ENCODE measurements at regions not wholly inside any gene's neighbourhood (a gene's known extent, or its start where the extent isn't known, plus 50 kb on each side); places are given as distances from the start of the nearest gene placed in this dataset.

- POLR2A ChIA-PET: no interaction called here
- Histone ChIP-seq H3K36me3 (ENCODE audit: control insufficient read depth, insufficient read depth, low read length) (no peaks in the 10 kb centered on the region), H3K4me3 (ENCODE audit: low read depth, low read length) (no peak overlapping the region), H3K4me1 (peaks cover 21% of the 10 kb centered on the region), H3K27me3 (replicated peaks; ENCODE audit: control insufficient read depth, insufficient read depth, low read length) (no peaks in the 10 kb centered on the region), H3K9me3 (no peaks in the 10 kb centered on the region)
- H3K4me3 Mint-ChIP-seq (ENCODE audit: unreplicated experiment): no peak overlapping the region
- no peak for DNase-seq
- intact Hi-C loops (cut with micrococcal nuclease; ENCODE audit: unreplicated experiment): no loop called here
- no TSS peak for BruUV-seq (replicated peaks)
- no peaks in the 10 kb centered on the region for H3K36me3 Mint-ChIP-seq (ENCODE audit: insufficient read depth, unreplicated experiment)
- H3K4me1 Mint-ChIP-seq (ENCODE audit: low read depth, unreplicated experiment): peaks cover 5% of the 10 kb centered on the region
- H3K27ac Mint-ChIP-seq (ENCODE audit: unreplicated experiment): no peak overlapping the region
- no peaks in the 10 kb centered on the region for H3K9me3 Mint-ChIP-seq (ENCODE audit: unreplicated experiment)
- TF ChIP-seq CTCF (IDR thresholded peaks at IDR 0.05; ENCODE audit: insufficient read depth in 1 of 2, low read depth in 1 of 2, low read length in 1 of 2, severe bottlenecking in 1 of 2, unreplicated experiment in 1 of 2): no peak
- H3K27me3 Mint-ChIP-seq (ENCODE audit: insufficient read depth, unreplicated experiment): no peaks in the 10 kb centered on the region
- CTCF ChIA-PET: no interaction called here
These were observed 148.9 kb upstream of the ABI3BP start for GRCh38 chr3:101142160-101142559.

- CTCF ChIA-PET: no interaction called here
- H3K4me1 Mint-ChIP-seq (ENCODE audit: low read depth, unreplicated experiment): peaks cover 5% of the 10 kb centered on the region
These were observed 147.9 kb upstream of the ABI3BP start for GRCh38 chr3:101141135-101141534.

GRCh38 chr3:101138817-101139216 is 145.6 kb upstream of the ABI3BP start:
- Mint-ChIP-seq H3K27ac (ENCODE audit: unreplicated experiment) (no peak overlapping the region), H3K4me3 (ENCODE audit: unreplicated experiment) (no peak overlapping the region), H3K4me1 (ENCODE audit: low read depth, unreplicated experiment) (peaks cover 2% of the 10 kb centered on the region), H3K9me3 (ENCODE audit: unreplicated experiment) (no peaks in the 10 kb centered on the region), H3K36me3 (ENCODE audit: insufficient read depth, unreplicated experiment) (no peaks in the 10 kb centered on the region), H3K27me3 (ENCODE audit: insufficient read depth, unreplicated experiment) (no peaks in the 10 kb centered on the region)
- intact Hi-C loops (cut with micrococcal nuclease; ENCODE audit: unreplicated experiment): no loop called here
- no peaks in the 10 kb centered on the region for H3K27me3 ChIP-seq (replicated peaks; ENCODE audit: control insufficient read depth, insufficient read depth, low read length)
- no peaks in the 10 kb centered on the region for H3K36me3 ChIP-seq (ENCODE audit: control insufficient read depth, insufficient read depth, low read length)
- BruUV-seq (replicated peaks): no TSS peak
- no peaks in the 10 kb centered on the region for H3K9me3 ChIP-seq
- CTCF ChIA-PET: no interaction called here
- peaks cover 6% of the 10 kb centered on the region for H3K4me1 ChIP-seq
- DNase-seq: no peak
- TF ChIP-seq CTCF (IDR thresholded peaks at IDR 0.05; ENCODE audit: insufficient read depth in 1 of 2, low read depth in 1 of 2, low read length in 1 of 2, severe bottlenecking in 1 of 2, unreplicated experiment in 1 of 2): no peak
- no peak overlapping the region for H3K4me3 ChIP-seq (ENCODE audit: low read depth, low read length)
- POLR2A ChIA-PET: no interaction called here

More at GRCh38 chr3:101141135-101141534, 147.9 kb upstream of the ABI3BP start:
- H3K9me3 Mint-ChIP-seq (ENCODE audit: unreplicated experiment): no peaks in the 10 kb centered on the region
- intact Hi-C loops (cut with micrococcal nuclease; ENCODE audit: unreplicated experiment): no loop called here
- no peak overlapping the region for H3K27ac Mint-ChIP-seq (ENCODE audit: unreplicated experiment)
- Histone ChIP-seq H3K36me3 (ENCODE audit: control insufficient read depth, insufficient read depth, low read length) (no peaks in the 10 kb centered on the region), H3K9me3 (no peaks in the 10 kb centered on the region), H3K4me1 (peaks cover 21% of the 10 kb centered on the region), H3K4me3 (ENCODE audit: low read depth, low read length) (no peak overlapping the region), H3K27me3 (replicated peaks; ENCODE audit: control insufficient read depth, insufficient read depth, low read length) (no peaks in the 10 kb centered on the region)
- no peak overlapping the region for H3K4me3 Mint-ChIP-seq (ENCODE audit: unreplicated experiment)
- POLR2A ChIA-PET: no interaction called here
- no peak for TF ChIP-seq CTCF (IDR thresholded peaks at IDR 0.05; ENCODE audit: insufficient read depth in 1 of 2, low read depth in 1 of 2, low read length in 1 of 2, severe bottlenecking in 1 of 2, unreplicated experiment in 1 of 2)
- BruUV-seq (replicated peaks): no TSS peak
- H3K27me3 Mint-ChIP-seq (ENCODE audit: insufficient read depth, unreplicated experiment): no peaks in the 10 kb centered on the region
- H3K36me3 Mint-ChIP-seq (ENCODE audit: insufficient read depth, unreplicated experiment): no peaks in the 10 kb centered on the region
- DNase-seq: no peak

Measured in Caco-2 (cell line).